ENCODE measurements at regions not wholly inside any gene's neighbourhood (a gene's known extent, or its start where the extent isn't known, plus 50 kb on each side); places are given as distances from the start of the nearest gene placed in this dataset.

DNA sequence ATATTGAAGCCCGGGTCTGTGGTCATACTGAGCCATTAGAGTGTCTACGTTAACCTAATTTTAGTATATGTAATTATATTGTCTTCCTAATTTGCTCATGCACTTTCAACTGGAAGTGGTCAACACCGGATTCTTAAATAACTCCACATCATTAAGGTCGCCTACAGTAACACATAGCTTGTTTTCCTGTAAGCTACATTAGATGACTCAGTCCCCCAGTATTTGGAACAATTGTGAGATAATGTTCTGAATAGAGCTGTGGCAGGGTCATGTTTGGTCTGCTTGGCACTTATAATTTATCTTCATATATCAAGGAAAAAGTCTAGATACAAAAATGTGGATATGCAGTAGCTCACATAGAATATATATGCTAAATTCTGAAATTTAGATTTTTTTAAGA, 486.2 kb downstream of the IGSF11 start:
- Histone ChIP-seq H2BK120ac (replicated peaks; ENCODE audit: low read depth, low read length) (no peak overlapping the region), H3K27ac (ENCODE audit: low read depth, low read length) (no peak overlapping the region), H4K8ac (ENCODE audit: extremely low read depth, insufficient read depth, low read length) (no peak overlapping the region), H2BK12ac (ENCODE audit: low read depth, low read length) (no peak overlapping the region), H4K5ac (ENCODE audit: insufficient read length, low read depth, low read length) (no peak overlapping the region), H3K9ac (replicated peaks in 1 of 4; ENCODE audit: extremely low read depth in 1 of 4, low read depth in 3 of 4, low read length in 3 of 4) (no peak overlapping the region), H3K18ac (ENCODE audit: extremely low read depth, low read length) (no peak overlapping the region), H4K20me1 (replicated peaks in 1 of 2; ENCODE audit: control insufficient read depth in 1 of 2, insufficient read depth in 2 of 2, low read length in 2 of 2) (no peaks in the 10 kb centered on the region), H3K9me3 (ENCODE audit: insufficient read depth in 2 of 2, low read depth in 1 of 2, low read length in 1 of 2) (no peaks in the 10 kb centered on the region), H3K56ac (replicated peaks; ENCODE audit: insufficient read length, low read depth, low read length) (no peak overlapping the region), H2BK20ac (ENCODE audit: low read length) (no peak overlapping the region), H3K14ac (ENCODE audit: insufficient read length) (no peak overlapping the region), H3K27me3 (replicated peaks in 1 of 4; ENCODE audit: control insufficient read depth in 3 of 4, extremely low read depth in 1 of 4, insufficient read depth in 3 of 4, low read length in 3 of 4) (no peaks in the 10 kb centered on the region), H2BK5ac (ENCODE audit: low read depth, low read length) (no peak overlapping the region), H2AFZ (ENCODE audit: low read length) (no peak overlapping the region), H3K23ac (ENCODE audit: insufficient read length) (no peak overlapping the region), H2AK5ac (ENCODE audit: low read depth, low read length) (no peak overlapping the region), H3K36me3 (ENCODE audit: control insufficient read depth in 2 of 4, insufficient read depth in 4 of 4, low read length in 3 of 4) (no peaks in the 10 kb centered on the region), H3K23me2 (ENCODE audit: low read depth, low read length) (no peaks in the 10 kb centered on the region), H3K4me1 (replicated peaks in 1 of 4; ENCODE audit: control insufficient read depth in 3 of 4, insufficient read depth in 4 of 4, low read length in 3 of 4) (no peaks in the 10 kb centered on the region), H3K79me2 (ENCODE audit: control insufficient read depth in 1 of 2, insufficient read depth in 2 of 2, low read length in 2 of 2) (no peaks in the 10 kb centered on the region), H2BK15ac (ENCODE audit: low read length) (no peak overlapping the region), H3K4me3 (ENCODE audit: extremely low read depth in 1 of 4, insufficient read depth in 2 of 4, low read depth in 3 of 4, low read length in 4 of 4) (no peak overlapping the region), H4K91ac (replicated peaks; ENCODE audit: insufficient read length, low read length) (no peak overlapping the region), H3K4ac (replicated peaks; ENCODE audit: insufficient read length, low read depth, low read length) (no peak overlapping the region), H3K79me1 (ENCODE audit: low read depth, low read length) (no peaks in the 10 kb centered on the region), H3K4me2 (ENCODE audit: insufficient read depth in 1 of 2, low read depth in 2 of 2, low read length in 2 of 2) (no peak overlapping the region)
- DNase-seq (ENCODE audit: low read depth in 1 of 2, low spot score in 2 of 2) (no peak), FAIRE-seq (no peak)
- ChIA-PET CTCF (ENCODE audit: partially characterized antibody) (interaction anchor here (0.7 to 1.8 kb wide), 4 partner anchors 9 to 76 kb away, joined by 3 to 5 read pairs (median 4); no protein-coding TSS in a partner anchor), POLR2A (ENCODE audit: partially characterized antibody) (no interaction called here)
- 93% methylated on average over 4 of the region's 4 CpGs; no CpG with 5 or more reads in 1 of the 2 experiments for WGBS, 2 experiments (ENCODE audit: extremely low coverage in 1 of 2, insufficient coverage in 1 of 2, insufficient read length in 1 of 2, insufficient replicate concordance in 2 of 2, low coverage in 1 of 2, low lambda C conversion rate in 2 of 2, missing lambda C conversion rate in 1 of 2)
- no peak for TF ChIP-seq POLR2A (IDR thresholded peaks at IDR 0.05; ENCODE audit: control extremely low read depth in 1 of 2, low read depth in 2 of 2, low read length in 2 of 2)
- TF ChIP-seq TCF12 (IDR thresholded peaks at IDR 0.05; ENCODE audit: low read depth, low read length) = no peak
- TF ChIP-seq YY1 (IDR thresholded peaks at IDR 0.05; ENCODE audit: low read depth, low read length) = no peak
